B cell (primary cell): ENCODE measurements at regions not wholly inside any gene's neighbourhood (a gene's known extent, or its start where the extent isn't known, plus 50 kb on each side); places are given as distances from the start of the nearest gene placed in this dataset.
"Not testable (repeated sequence)": the region's sequence is repeated elsewhere in the genome, so short reads cannot be mapped to it uniquely, and the experiment has no call there.

ENCODE experiments used
- EZH2 ChIP-seq: IDR thresholded peaks from 2 replicates; pipeline ENCODE4 v1.6.1; 2012; ENCODE audit warnings: borderline replicate concordance, low read depth, mild to moderate bottlenecking, moderate library complexity, low read length; ENCODE audit not compliant: insufficient read depth, poor library complexity, severe bottlenecking
- TF ChIP-seq, protein P1 (sequence below): fragments of 200-600 bp; IDR thresholded peaks from one replicate; pipeline ENCODE4 v1.8.0; 2022; ENCODE audit warnings: antibody characterized with exemption, mild to moderate bottlenecking

DNA sequence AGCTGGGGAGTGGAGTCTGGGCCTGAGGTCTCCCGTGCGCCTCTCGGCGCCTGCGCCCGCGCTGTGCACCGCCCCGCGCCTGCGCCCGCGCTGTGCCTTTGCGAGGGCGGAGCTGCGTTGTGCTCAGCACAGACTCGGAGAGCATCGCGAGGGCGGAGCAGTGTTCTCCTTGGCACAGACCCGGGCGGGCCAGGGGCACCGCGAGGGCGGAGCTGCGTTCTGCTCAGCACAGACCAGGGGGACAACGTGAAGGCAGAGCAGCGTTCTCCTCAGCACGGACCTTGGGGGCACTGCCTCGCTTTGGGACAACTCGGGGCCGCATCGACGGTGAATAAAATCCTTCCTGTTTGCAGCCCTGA is 2968.4 kb downstream of the RPIA start:
- TF ChIP-seq, protein P1, sequence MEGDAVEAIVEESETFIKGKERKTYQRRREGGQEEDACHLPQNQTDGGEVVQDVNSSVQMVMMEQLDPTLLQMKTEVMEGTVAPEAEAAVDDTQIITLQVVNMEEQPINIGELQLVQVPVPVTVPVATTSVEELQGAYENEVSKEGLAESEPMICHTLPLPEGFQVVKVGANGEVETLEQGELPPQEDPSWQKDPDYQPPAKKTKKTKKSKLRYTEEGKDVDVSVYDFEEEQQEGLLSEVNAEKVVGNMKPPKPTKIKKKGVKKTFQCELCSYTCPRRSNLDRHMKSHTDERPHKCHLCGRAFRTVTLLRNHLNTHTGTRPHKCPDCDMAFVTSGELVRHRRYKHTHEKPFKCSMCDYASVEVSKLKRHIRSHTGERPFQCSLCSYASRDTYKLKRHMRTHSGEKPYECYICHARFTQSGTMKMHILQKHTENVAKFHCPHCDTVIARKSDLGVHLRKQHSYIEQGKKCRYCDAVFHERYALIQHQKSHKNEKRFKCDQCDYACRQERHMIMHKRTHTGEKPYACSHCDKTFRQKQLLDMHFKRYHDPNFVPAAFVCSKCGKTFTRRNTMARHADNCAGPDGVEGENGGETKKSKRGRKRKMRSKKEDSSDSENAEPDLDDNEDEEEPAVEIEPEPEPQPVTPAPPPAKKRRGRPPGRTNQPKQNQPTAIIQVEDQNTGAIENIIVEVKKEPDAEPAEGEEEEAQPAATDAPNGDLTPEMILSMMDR, result not testable (repeated sequence)
- not testable (repeated sequence) for TF ChIP-seq EZH2
